Uterus (tissue), 2 donors: ENCODE measurements at regions not wholly inside any gene's neighbourhood (a gene's known extent, or its start where the extent isn't known, plus 50 kb on each side); places are given as distances from the start of the nearest gene placed in this dataset.

Source experiments
- CTCF ChIP-seq, 4 experiments: fragments of 200-600 bp in 2 of 4; fragments of 450-650 bp in 2 of 4; sonication (generic) in 2 of 4; IDR thresholded peaks; one replicate each; pipeline ENCODE4 v1.5.1; 2016 to 2019; ENCODE audit warnings: antibody characterized with exemption in 4 of 4, mild to moderate bottlenecking in 2 of 4, moderate library complexity in 1 of 4
- POLR2A ChIP-seq, 2 donors: fragments of 450-650 bp; IDR thresholded peaks; one replicate each; pipeline ENCODE4 v1.6.1; 2016; ENCODE audit warnings: antibody characterized with exemption in 2 of 2, mild to moderate bottlenecking in 1 of 2, moderate library complexity in 1 of 2

GRCh38 chrX:25762656-25763055, 375.5 kb upstream of the MAGEB18 start:
- no peak for TF ChIP-seq CTCF (IDR thresholded peaks at IDR 0.05)
- no peak for TF ChIP-seq POLR2A (IDR thresholded peaks at IDR 0.05)
